AG04449 (cell line): ENCODE measurements at regions not wholly inside any gene's neighbourhood (a gene's known extent, or its start where the extent isn't known, plus 50 kb on each side); places are given as distances from the start of the nearest gene placed in this dataset.
"Not testable (repeated sequence)": the region's sequence is repeated elsewhere in the genome, so short reads cannot be mapped to it uniquely, and the experiment has no call there.

Source experiments
- CTCF ChIA-PET: fragments of 350-600 bp; formaldehyde crosslinking; extraction: SDS; loops from one replicate; lab custom pipeline; 2021; ENCODE audit warnings: antibody characterized with exemption; lab: Yijun Ruan, JAX
- POLR2A ChIA-PET: fragments of 400-600, 350-600 bp; formaldehyde crosslinking; extraction: SDS; loops from one replicate; lab custom pipeline; 2020; ENCODE audit warnings: antibody characterized with exemption, inconsistent platforms; lab: Yijun Ruan, JAX
- DNase-seq: peaks from one replicate; pipeline ENCODE4 v3.0.0-alpha.2; 2010; ENCODE audit warnings: low read depth, low spot score
- H3K4me3 ChIP-seq: 2 replicates; pipeline ENCODE4 v1.5.1; 2011; ENCODE audit warnings: low read depth, mild to moderate bottlenecking, control low read depth, low read length
- TF ChIP-seq, protein P1 (sequence below): IDR thresholded peaks from one replicate; pipeline ENCODE4 v1.5.1; 2011; ENCODE audit warnings: mild to moderate bottlenecking, moderate library complexity, low read length, control low read depth, inconsistent platforms; ENCODE audit not compliant: insufficient read depth; ENCODE audit errors: missing control alignments

GRCh38 chr2:146417942-146418341, 1426.9 kb upstream of the ACVR2A start:
- ChIA-PET POLR2A (no interaction called here), CTCF (no interaction called here)
- TF ChIP-seq, protein P1, sequence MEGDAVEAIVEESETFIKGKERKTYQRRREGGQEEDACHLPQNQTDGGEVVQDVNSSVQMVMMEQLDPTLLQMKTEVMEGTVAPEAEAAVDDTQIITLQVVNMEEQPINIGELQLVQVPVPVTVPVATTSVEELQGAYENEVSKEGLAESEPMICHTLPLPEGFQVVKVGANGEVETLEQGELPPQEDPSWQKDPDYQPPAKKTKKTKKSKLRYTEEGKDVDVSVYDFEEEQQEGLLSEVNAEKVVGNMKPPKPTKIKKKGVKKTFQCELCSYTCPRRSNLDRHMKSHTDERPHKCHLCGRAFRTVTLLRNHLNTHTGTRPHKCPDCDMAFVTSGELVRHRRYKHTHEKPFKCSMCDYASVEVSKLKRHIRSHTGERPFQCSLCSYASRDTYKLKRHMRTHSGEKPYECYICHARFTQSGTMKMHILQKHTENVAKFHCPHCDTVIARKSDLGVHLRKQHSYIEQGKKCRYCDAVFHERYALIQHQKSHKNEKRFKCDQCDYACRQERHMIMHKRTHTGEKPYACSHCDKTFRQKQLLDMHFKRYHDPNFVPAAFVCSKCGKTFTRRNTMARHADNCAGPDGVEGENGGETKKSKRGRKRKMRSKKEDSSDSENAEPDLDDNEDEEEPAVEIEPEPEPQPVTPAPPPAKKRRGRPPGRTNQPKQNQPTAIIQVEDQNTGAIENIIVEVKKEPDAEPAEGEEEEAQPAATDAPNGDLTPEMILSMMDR, result no peak
- no peak overlapping the region for H3K4me3 ChIP-seq
- no peak for DNase-seq

- no peak overlapping the region for H3K4me3 ChIP-seq
- TF ChIP-seq, protein P1, result no peak
- no peak for DNase-seq
- POLR2A ChIA-PET, result no interaction called here
- CTCF ChIA-PET, result no interaction called here
These were observed 1429.5 kb upstream of the ACVR2A start for GRCh38 chr2:146415291-146415690.

- DNase-seq, result no peak
- TF ChIP-seq, protein P1, result no peak
- ChIA-PET POLR2A (no interaction called here), CTCF (no interaction called here)
- no peak overlapping the region for H3K4me3 ChIP-seq
These were observed 1430.4 kb upstream of the ACVR2A start for GRCh38 chr2:146414456-146414855.

- no peak for DNase-seq
- POLR2A ChIA-PET, result no interaction called here
- TF ChIP-seq, protein P1, result no peak
- no peak overlapping the region for H3K4me3 ChIP-seq
- CTCF ChIA-PET, result no interaction called here
These were observed 1431.7 kb upstream of the ACVR2A start for GRCh38 chr2:146413086-146413610.

DNA sequence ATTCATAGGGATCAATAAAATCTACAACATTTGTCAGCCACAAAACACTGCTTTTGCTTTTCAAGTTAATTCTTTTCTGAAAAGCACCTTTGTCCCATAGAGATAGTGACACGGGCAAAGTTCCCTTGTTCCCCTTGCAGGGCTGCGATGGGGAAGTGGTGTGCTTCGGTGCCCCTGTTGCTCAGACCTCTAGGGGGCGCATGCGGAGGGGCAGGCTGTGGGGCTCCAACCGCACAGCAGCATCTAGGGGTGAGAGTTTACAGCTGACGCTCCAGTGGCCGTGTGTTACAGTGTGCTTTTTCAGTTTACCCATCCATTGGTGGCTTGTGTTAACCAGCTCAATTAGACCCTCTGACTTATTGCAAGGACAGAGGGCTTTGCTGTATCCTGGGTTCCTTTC, 1432.2 kb upstream of the ACVR2A start:
- POLR2A ChIA-PET, result no interaction called here
- H3K4me3 ChIP-seq, result no peak overlapping the region
- TF ChIP-seq, protein P1, result no peak
- DNase-seq, result no peak
- CTCF ChIA-PET, result no interaction called here

GRCh38 chr2:146405402-146406309, 1439.2 kb upstream of the ACVR2A start:
- H3K4me3 ChIP-seq, POLR2A ChIA-PET, DNase-seq, CTCF ChIA-PET: not testable (repeated sequence)

- DNase-seq, CTCF ChIA-PET, POLR2A ChIA-PET, H3K4me3 ChIP-seq: not testable (repeated sequence)
These were observed 1441.2 kb upstream of the ACVR2A start for GRCh38 chr2:146403546-146404160.
